Liver (tissue), 8 donors: ENCODE measurements at regions not wholly inside any gene's neighbourhood (a gene's known extent, or its start where the extent isn't known, plus 50 kb on each side); places are given as distances from the start of the nearest gene placed in this dataset.

ENCODE experiments used
- DNase-seq: peaks from one replicate; pipeline ENCODE4 v3.0.0-alpha.2; 2017; ENCODE audit warnings: low spot score
- H3K27ac ChIP-seq, 2 donors: one replicate each; pipeline ENCODE4 v1.7.0; 2013; ENCODE audit warnings: inconsistent platforms in 2 of 2, low read length in 2 of 2, control low read depth in 1 of 2, low read depth in 1 of 2, mild to moderate bottlenecking in 1 of 2
- H3K27me3 ChIP-seq, 4 donors: one replicate each; pipeline versions ENCODE4 v1.6.1 to v1.7.0; 2013; ENCODE audit warnings: low read length in 3 of 4, inconsistent platforms in 1 of 4, mild to moderate bottlenecking in 1 of 4, moderate library complexity in 1 of 4; ENCODE audit not compliant: control insufficient read depth in 4 of 4, insufficient read depth in 4 of 4
- H3K36me3 ChIP-seq, 4 donors: one replicate each; pipeline versions ENCODE4 v1.6.1 to v1.7.0; 2013; ENCODE audit warnings: low read length in 3 of 4, mild to moderate bottlenecking in 3 of 4, low read depth in 1 of 4, moderate library complexity in 1 of 4; ENCODE audit not compliant: control insufficient read depth in 4 of 4, insufficient read depth in 3 of 4
- H3K4me1 ChIP-seq, 4 donors: one replicate each; pipeline versions ENCODE4 v1.6.1 to v1.7.0; 2013; ENCODE audit warnings: low read length in 3 of 4, mild to moderate bottlenecking in 3 of 4, moderate library complexity in 1 of 4; ENCODE audit not compliant: control insufficient read depth in 4 of 4, insufficient read depth in 4 of 4
- H3K4me3 ChIP-seq, 3 donors: one replicate each; pipeline versions ENCODE4 v1.6.1 to v1.7.0; 2013; ENCODE audit warnings: low read length in 3 of 3, control low read depth in 1 of 3, low read depth in 1 of 3, mild to moderate bottlenecking in 1 of 3
- H3K9ac ChIP-seq, 2 donors: one replicate each; pipeline ENCODE4 v1.7.0; 2013; ENCODE audit warnings: low read length in 2 of 2, mild to moderate bottlenecking in 2 of 2, moderate library complexity in 2 of 2, control low read depth in 1 of 2, low read depth in 1 of 2
- H3K9me3 ChIP-seq, 4 donors: one replicate each; pipeline versions ENCODE4 v1.6.1 to v1.7.0; 2013; ENCODE audit warnings: low read length in 3 of 4; ENCODE audit not compliant: control insufficient read depth in 4 of 4
- EGR1 ChIP-seq, 2 donors: IDR thresholded peaks; 2 replicates each; pipeline ENCODE4 v1.6.1; 2016 to 2018; ENCODE audit warnings: antibody characterized with exemption in 2 of 2, low read depth in 2 of 2
- FOXA1 ChIP-seq: IDR thresholded peaks from 2 replicates; pipeline ENCODE4 v1.6.1; 2016; ENCODE audit warnings: antibody characterized with exemption
- HNF4A ChIP-seq, 2 donors: conservative IDR thresholded peaks; 2 replicates each; pipeline ENCODE4 v1.6.1; 2016; ENCODE audit warnings: antibody characterized with exemption in 2 of 2, mild to moderate bottlenecking in 2 of 2
- JUND ChIP-seq, 2 donors: IDR thresholded peaks; 2 replicates each; pipeline ENCODE4 v1.6.1; 2016; ENCODE audit warnings: antibody characterized with exemption in 2 of 2
- RAD21 ChIP-seq, 2 donors: IDR thresholded peaks; 2 replicates each; pipeline ENCODE4 v1.6.1; 2016; ENCODE audit warnings: antibody characterized with exemption in 2 of 2, mild to moderate bottlenecking in 2 of 2
- RXRA ChIP-seq, 2 donors: IDR thresholded peaks; 2 replicates each; pipeline ENCODE4 v1.6.1; 2017 to 2018; ENCODE audit warnings: antibody characterized with exemption in 2 of 2, mild to moderate bottlenecking in 1 of 2
- SP1 ChIP-seq: IDR thresholded peaks from 2 replicates; pipeline ENCODE4 v1.6.1; 2018; ENCODE audit warnings: antibody characterized with exemption, mild to moderate bottlenecking
- TAF1 ChIP-seq: conservative IDR thresholded peaks from 2 replicates; pipeline ENCODE4 v1.6.1; 2016; ENCODE audit warnings: antibody characterized with exemption, mild to moderate bottlenecking
- YY1 ChIP-seq: IDR thresholded peaks from 2 replicates; pipeline ENCODE4 v1.6.1; 2016; ENCODE audit warnings: antibody characterized with exemption, mild to moderate bottlenecking
- WGBS: extraction: QIAGEN DNeasy Blood & Tissue Kit; methylation state at CpG from one replicate; pipeline ENCODE4 v1.1.7; 2013; 5-methylcytosine and 5-hydroxymethylcytosine counted together
- TF ChIP-seq, protein P1 (sequence below): IDR thresholded peaks from 2 replicates; pipeline ENCODE4 v1.6.1; 2016; ENCODE audit warnings: antibody characterized with exemption
- TF ChIP-seq, protein P2 (sequence below): IDR thresholded peaks from 2 replicates; pipeline ENCODE4 v1.6.1; 2016; ENCODE audit warnings: antibody characterized with exemption
- TF ChIP-seq, protein P3 (sequence below): IDR thresholded peaks from 2 replicates; pipeline ENCODE4 v1.6.1; 2016; ENCODE audit warnings: antibody characterized with exemption, mild to moderate bottlenecking
- TF ChIP-seq, protein P4 (sequence below): fragments of 150-350 bp; IDR thresholded peaks from 2 replicates; pipeline ENCODE4 v1.5.1; 2017; ENCODE audit warnings: improper control_type of control experiment, low read depth, low read length; ENCODE audit not compliant: missing input control
- TF ChIP-seq, protein P5 (sequence below): IDR thresholded peaks from 2 replicates; pipeline ENCODE4 v1.6.1; 2016; ENCODE audit warnings: antibody characterized with exemption
- donor health status: healthy.
- donor health status: healthy.
- donor health status: healthy.
- donor health status: healthy.
- donor health status: healthy.

DNA sequence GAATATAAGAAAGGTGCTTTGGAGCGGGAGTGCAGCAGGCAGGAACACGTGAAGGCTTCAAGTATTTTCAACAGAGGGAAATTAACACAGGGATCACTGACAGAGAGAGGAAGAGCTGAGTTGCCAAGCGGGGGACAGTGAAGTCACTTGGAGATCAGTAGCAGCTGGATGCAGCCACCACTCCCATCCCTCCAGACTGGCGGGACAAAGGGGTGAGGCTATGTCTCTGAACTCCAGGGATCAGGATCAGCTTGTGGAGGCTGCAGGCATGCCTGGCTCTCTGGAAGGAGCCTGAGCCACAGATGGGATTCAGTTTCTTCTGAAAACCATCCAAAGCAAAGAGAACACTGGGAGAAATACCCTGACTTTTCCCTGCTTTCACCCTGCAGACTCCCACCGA lies 113.7 kb upstream of the IRX3 start:
- DNase-seq: no peak
- H3K4me1 ChIP-seq: no peaks in the 10 kb centered on the region
- no peaks in the 10 kb centered on the region for H3K36me3 ChIP-seq
- H3K27ac ChIP-seq: no peak overlapping the region
- H3K9ac ChIP-seq: no peak overlapping the region
- H3K27me3 ChIP-seq: no peaks in the 10 kb centered on the region
- WGBS: 79% methylated on average over 5 of the region's 5 CpGs
- H3K4me3 ChIP-seq: no peak overlapping the region
- no peaks in the 10 kb centered on the region for H3K9me3 ChIP-seq
- no peak for TF ChIP-seq TAF1
- no peak for TF ChIP-seq EGR1 (IDR thresholded peaks at IDR 0.05; ENCODE audit: low read depth in 2 of 2)
- TF ChIP-seq, protein P1, sequence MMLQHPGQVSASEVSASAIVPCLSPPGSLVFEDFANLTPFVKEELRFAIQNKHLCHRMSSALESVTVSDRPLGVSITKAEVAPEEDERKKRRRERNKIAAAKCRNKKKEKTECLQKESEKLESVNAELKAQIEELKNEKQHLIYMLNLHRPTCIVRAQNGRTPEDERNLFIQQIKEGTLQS: no peak
- TF ChIP-seq, protein P2, sequence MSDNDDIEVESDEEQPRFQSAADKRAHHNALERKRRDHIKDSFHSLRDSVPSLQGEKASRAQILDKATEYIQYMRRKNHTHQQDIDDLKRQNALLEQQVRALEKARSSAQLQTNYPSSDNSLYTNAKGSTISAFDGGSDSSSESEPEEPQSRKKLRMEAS: no peak
- TF ChIP-seq RAD21 (IDR thresholded peaks at IDR 0.05): no peak
- TF ChIP-seq, protein P3, sequence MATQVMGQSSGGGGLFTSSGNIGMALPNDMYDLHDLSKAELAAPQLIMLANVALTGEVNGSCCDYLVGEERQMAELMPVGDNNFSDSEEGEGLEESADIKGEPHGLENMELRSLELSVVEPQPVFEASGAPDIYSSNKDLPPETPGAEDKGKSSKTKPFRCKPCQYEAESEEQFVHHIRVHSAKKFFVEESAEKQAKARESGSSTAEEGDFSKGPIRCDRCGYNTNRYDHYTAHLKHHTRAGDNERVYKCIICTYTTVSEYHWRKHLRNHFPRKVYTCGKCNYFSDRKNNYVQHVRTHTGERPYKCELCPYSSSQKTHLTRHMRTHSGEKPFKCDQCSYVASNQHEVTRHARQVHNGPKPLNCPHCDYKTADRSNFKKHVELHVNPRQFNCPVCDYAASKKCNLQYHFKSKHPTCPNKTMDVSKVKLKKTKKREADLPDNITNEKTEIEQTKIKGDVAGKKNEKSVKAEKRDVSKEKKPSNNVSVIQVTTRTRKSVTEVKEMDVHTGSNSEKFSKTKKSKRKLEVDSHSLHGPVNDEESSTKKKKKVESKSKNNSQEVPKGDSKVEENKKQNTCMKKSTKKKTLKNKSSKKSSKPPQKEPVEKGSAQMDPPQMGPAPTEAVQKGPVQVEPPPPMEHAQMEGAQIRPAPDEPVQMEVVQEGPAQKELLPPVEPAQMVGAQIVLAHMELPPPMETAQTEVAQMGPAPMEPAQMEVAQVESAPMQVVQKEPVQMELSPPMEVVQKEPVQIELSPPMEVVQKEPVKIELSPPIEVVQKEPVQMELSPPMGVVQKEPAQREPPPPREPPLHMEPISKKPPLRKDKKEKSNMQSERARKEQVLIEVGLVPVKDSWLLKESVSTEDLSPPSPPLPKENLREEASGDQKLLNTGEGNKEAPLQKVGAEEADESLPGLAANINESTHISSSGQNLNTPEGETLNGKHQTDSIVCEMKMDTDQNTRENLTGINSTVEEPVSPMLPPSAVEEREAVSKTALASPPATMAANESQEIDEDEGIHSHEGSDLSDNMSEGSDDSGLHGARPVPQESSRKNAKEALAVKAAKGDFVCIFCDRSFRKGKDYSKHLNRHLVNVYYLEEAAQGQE: no peak
- TF ChIP-seq FOXA1: no peak
- TF ChIP-seq HNF4A (conservative IDR thresholded peaks at IDR 0.05): no peak
- TF ChIP-seq JUND (IDR thresholded peaks at IDR 0.05): no peak
- no peak for TF ChIP-seq SP1

DNA sequence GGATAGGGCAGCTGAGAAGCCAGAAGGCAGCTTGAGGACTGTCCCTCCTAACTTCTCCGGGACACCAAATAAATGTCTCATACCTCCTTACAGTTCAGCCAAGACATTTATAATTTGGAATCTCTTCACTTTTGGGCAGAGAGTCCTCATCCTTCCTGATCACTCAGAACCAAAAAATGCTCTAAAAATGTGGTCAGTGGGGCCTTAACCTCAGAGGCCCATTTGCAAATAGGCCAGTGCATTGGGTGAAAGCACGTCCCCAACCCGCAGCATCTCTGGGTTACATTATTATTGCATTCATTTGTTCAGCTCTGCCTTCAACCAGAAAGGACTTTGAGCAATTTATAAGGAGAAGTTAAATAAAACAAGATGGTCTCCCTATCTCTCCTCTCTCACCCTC lies 112.4 kb upstream of the IRX3 start:
- DNase-seq: no peak
- Histone ChIP-seq H3K9me3 (no peaks in the 10 kb centered on the region), H3K36me3 (no peaks in the 10 kb centered on the region), H3K27me3 (no peaks in the 10 kb centered on the region), H3K4me1 (no peaks in the 10 kb centered on the region), H3K9ac (no peak overlapping the region), H3K27ac (no peak overlapping the region), H3K4me3 (no peak overlapping the region)
- WGBS: 96% methylated on average over 3 of the region's 3 CpGs
- TF ChIP-seq, protein P4, sequence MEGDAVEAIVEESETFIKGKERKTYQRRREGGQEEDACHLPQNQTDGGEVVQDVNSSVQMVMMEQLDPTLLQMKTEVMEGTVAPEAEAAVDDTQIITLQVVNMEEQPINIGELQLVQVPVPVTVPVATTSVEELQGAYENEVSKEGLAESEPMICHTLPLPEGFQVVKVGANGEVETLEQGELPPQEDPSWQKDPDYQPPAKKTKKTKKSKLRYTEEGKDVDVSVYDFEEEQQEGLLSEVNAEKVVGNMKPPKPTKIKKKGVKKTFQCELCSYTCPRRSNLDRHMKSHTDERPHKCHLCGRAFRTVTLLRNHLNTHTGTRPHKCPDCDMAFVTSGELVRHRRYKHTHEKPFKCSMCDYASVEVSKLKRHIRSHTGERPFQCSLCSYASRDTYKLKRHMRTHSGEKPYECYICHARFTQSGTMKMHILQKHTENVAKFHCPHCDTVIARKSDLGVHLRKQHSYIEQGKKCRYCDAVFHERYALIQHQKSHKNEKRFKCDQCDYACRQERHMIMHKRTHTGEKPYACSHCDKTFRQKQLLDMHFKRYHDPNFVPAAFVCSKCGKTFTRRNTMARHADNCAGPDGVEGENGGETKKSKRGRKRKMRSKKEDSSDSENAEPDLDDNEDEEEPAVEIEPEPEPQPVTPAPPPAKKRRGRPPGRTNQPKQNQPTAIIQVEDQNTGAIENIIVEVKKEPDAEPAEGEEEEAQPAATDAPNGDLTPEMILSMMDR: no peak
- no peak for TF ChIP-seq YY1
- no peak for TF ChIP-seq JUND (IDR thresholded peaks at IDR 0.05)
- TF ChIP-seq RXRA (IDR thresholded peaks at IDR 0.05): no peak
- no peak for TF ChIP-seq SP1
- TF ChIP-seq, protein P1: no peak
- TF ChIP-seq, protein P5, sequence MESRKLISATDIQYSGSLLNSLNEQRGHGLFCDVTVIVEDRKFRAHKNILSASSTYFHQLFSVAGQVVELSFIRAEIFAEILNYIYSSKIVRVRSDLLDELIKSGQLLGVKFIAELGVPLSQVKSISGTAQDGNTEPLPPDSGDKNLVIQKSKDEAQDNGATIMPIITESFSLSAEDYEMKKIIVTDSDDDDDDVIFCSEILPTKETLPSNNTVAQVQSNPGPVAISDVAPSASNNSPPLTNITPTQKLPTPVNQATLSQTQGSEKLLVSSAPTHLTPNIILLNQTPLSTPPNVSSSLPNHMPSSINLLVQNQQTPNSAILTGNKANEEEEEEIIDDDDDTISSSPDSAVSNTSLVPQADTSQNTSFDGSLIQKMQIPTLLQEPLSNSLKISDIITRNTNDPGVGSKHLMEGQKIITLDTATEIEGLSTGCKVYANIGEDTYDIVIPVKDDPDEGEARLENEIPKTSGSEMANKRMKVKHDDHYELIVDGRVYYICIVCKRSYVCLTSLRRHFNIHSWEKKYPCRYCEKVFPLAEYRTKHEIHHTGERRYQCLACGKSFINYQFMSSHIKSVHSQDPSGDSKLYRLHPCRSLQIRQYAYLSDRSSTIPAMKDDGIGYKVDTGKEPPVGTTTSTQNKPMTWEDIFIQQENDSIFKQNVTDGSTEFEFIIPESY: no peak
